Mesothelial cell of epicardium (in vitro differentiated cells): ENCODE measurements at regions not wholly inside any gene's neighbourhood (a gene's known extent, or its start where the extent isn't known, plus 50 kb on each side); places are given as distances from the start of the nearest gene placed in this dataset.

ENCODE experiments used
- DNase-seq, 2 experiments: peaks; one replicate each; pipeline ENCODE4 v3.0.0; 2021; ENCODE audit warnings: low spot score in 2 of 2; ENCODE audit not compliant: unreplicated experiment in 2 of 2
- H3K27ac Mint-ChIP-seq: 2 replicates; pipeline ENCODE4 v1.8.0; 2021; ENCODE audit warnings: mixed read lengths
- H3K27me3 Mint-ChIP-seq: 2 replicates; pipeline ENCODE4 v1.8.0; 2021; ENCODE audit warnings: low read depth, mixed read lengths
- H3K36me3 Mint-ChIP-seq: 2 replicates; pipeline ENCODE4 v1.8.0; 2021; ENCODE audit warnings: mixed read lengths
- H3K4me1 Mint-ChIP-seq: 2 replicates; pipeline ENCODE4 v1.8.0; 2021; ENCODE audit warnings: mixed read lengths
- H3K4me3 Mint-ChIP-seq: 2 replicates; pipeline ENCODE4 v1.8.0; 2021; ENCODE audit warnings: mild to moderate bottlenecking, moderate library complexity, mixed read lengths
- H3K9me3 Mint-ChIP-seq: 2 replicates; pipeline ENCODE4 v1.8.0; 2021; ENCODE audit warnings: mixed read lengths
- TF ChIP-seq, protein P1 (sequence below): fragments of 200-600 bp; sonication (generic); IDR thresholded peaks from one replicate; pipeline ENCODE4 v1.5.0; 2021; ENCODE audit warnings: antibody characterized with exemption; ENCODE audit not compliant: unreplicated experiment

DNA sequence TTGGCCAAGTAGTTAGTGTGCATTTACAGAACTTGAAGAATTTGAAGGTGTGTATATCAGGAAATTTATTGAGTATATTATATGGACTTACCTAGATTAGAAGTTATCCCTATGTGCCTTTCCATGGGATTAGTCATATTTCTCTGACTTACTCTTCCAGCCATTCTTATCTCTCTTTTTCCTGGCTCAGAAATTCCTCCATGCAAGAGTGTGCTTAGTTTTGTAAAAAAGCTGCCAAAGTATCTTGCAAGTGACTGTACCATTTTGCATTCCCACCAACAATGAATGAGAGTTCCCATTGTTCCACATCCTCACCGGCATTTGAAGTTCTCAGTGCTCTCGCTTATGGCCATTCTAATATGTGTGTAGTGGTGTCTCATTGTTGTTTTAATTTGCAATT, 82.2 kb upstream of the GUCA2B start:
- Mint-ChIP-seq H3K4me1 (no peaks in the 10 kb centered on the region), H3K27ac (no peak overlapping the region), H3K4me3 (no peak overlapping the region), H3K36me3 (no peaks in the 10 kb centered on the region), H3K9me3 (peaks cover 8% of the 10 kb centered on the region), H3K27me3 (peaks cover 84% of the 10 kb centered on the region)
- TF ChIP-seq, protein P1, sequence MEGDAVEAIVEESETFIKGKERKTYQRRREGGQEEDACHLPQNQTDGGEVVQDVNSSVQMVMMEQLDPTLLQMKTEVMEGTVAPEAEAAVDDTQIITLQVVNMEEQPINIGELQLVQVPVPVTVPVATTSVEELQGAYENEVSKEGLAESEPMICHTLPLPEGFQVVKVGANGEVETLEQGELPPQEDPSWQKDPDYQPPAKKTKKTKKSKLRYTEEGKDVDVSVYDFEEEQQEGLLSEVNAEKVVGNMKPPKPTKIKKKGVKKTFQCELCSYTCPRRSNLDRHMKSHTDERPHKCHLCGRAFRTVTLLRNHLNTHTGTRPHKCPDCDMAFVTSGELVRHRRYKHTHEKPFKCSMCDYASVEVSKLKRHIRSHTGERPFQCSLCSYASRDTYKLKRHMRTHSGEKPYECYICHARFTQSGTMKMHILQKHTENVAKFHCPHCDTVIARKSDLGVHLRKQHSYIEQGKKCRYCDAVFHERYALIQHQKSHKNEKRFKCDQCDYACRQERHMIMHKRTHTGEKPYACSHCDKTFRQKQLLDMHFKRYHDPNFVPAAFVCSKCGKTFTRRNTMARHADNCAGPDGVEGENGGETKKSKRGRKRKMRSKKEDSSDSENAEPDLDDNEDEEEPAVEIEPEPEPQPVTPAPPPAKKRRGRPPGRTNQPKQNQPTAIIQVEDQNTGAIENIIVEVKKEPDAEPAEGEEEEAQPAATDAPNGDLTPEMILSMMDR = no peak
- no peak for DNase-seq

DNA sequence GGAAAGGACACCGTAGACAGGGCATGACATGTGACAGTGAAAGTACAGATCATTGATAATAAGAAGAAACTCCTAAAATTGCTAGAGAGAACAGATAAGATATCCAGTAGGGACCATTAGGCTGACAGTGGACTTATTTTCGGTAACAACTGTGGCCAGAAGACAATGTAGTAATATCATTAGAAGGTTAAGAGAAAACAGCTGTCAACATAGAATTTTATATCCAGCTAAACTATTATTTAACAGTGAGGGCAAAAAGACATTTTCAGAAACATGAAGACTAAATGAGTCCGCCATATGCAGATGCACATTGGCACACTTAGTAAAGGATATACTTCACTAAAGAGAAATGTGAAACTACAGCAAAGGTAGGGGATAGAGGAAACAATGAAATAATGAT, 95.4 kb upstream of the GUCA2B start:
- Mint-ChIP-seq H3K4me1 (no peaks in the 10 kb centered on the region), H3K36me3 (peaks cover 3% of the 10 kb centered on the region), H3K27me3 (peaks cover 24% of the 10 kb centered on the region), H3K4me3 (no peak overlapping the region), H3K9me3 (peaks cover 46% of the 10 kb centered on the region), H3K27ac (no peak overlapping the region)
- TF ChIP-seq, protein P1 = no peak
- no peak for DNase-seq

DNA sequence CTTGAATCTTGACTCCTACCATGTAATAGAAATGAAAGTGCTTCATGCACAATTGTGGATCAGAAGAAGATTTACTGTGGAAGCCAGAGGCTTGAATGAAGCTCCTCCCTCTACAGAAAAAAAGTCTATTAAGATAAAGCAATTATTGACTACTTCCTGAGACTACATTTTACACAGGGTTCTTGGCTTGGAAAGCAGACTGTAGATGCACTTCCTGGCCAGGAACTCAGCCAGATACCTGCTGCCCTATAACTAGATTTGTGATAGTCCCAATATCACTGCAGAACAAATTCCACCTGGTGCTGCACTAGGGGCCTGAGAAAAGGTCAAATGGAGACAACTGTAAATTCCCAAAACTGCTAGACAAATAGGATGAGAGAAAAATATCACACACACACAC, 96.8 kb upstream of the GUCA2B start:
- DNase-seq = no peak
- Mint-ChIP-seq H3K36me3 (peaks cover 3% of the 10 kb centered on the region), H3K27me3 (peaks cover 14% of the 10 kb centered on the region), H3K4me3 (no peak overlapping the region), H3K9me3 (peaks cover 46% of the 10 kb centered on the region), H3K4me1 (no peaks in the 10 kb centered on the region), H3K27ac (no peak overlapping the region)
- TF ChIP-seq, protein P1 = no peak

DNA sequence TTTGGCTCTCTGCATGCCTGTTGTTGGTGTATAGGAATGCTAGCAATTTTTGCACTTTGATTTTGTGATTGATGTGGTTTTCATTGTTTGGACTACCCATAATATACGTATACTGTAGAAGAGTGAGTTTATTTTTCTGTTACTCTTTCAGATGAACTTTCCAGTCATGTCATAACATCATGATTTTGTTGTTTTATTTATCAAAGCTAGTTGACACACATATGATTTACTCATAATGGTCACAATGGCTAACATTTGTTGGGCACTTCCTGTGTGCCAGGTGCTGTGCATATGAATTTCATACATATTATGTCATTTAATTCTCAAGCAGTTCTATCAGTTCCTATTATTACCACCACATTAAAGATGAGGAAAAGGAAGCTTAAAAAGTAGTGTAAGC, 98.1 kb upstream of the GUCA2B start:
- TF ChIP-seq, protein P1 = no peak
- peaks cover 36% of the 10 kb centered on the region for H3K9me3 Mint-ChIP-seq

DNA sequence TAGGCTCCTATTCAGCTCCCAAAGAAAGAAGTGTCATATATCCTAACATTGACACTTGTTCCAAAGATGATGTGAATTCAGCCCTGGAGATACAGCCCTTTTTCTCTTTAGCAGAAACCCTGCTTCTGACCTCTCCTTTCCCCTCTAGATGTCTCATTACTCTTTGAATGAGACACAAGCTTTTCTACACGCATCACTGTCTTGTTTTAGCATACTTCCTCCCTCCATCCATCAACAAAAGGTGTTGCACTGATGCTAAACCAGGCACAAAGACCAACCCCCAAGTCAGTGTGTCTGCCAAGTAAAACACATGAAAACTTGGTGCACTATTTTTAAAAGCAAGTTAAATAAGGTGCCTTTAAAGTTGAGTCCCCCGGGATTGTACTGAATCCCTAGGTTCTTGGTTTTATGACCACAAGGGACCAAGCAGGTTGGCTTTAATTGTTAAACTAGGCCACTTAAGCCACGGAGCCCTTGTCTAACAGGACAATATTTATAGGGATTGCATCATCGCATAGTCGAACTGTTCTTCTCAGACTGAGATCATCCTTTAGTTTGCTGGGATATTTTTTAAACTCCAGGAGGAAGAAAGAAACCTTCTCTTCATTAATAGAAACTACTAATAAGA, 101.0 kb upstream of the GUCA2B start:
- Mint-ChIP-seq H3K27me3 (peaks cover 35% of the 10 kb centered on the region), H3K36me3 (no peaks in the 10 kb centered on the region), H3K9me3 (peaks cover 23% of the 10 kb centered on the region), H3K4me3 (no peak overlapping the region), H3K27ac (no peak overlapping the region), H3K4me1 (no peaks in the 10 kb centered on the region)
- DNase-seq = no peak
- TF ChIP-seq, protein P1 = no peak

More for the DNA sequence above, 98.1 kb upstream of the GUCA2B start:
- DNase-seq = no peak
- Mint-ChIP-seq H3K36me3 (peaks cover 3% of the 10 kb centered on the region), H3K4me3 (no peak overlapping the region), H3K27me3 (peaks cover 16% of the 10 kb centered on the region), H3K4me1 (no peaks in the 10 kb centered on the region), H3K27ac (no peak overlapping the region)

DNA sequence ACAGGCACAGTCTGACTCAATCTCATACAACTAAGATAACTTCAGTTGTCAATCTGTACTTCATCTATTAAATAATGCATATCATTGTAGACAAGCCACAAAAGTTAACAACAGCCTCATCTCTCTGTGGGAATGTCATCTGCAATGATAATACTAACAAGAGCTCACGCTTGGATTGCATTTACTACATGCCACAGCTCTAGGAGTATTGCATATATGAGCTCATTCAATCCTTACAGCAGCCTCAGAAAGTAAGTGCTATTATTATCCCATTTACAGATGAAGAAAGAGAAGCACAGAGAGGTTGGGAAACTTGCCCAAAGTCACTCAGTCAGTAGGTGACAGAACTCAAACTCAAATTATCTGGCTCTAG, 105.7 kb upstream of the GUCA2B start:
- no peaks in the 10 kb centered on the region for H3K9me3 Mint-ChIP-seq
- TF ChIP-seq, protein P1 = no peak
- H3K27ac Mint-ChIP-seq = no peak overlapping the region
- peaks cover 6% of the 10 kb centered on the region for H3K4me1 Mint-ChIP-seq
- H3K36me3 Mint-ChIP-seq = no peaks in the 10 kb centered on the region
- DNase-seq = no peak
- no peak overlapping the region for H3K4me3 Mint-ChIP-seq
- H3K27me3 Mint-ChIP-seq = peaks cover 33% of the 10 kb centered on the region
